A204.1 (cell line): ENCODE measurements at regions not wholly inside any gene's neighbourhood (a gene's known extent, or its start where the extent isn't known, plus 50 kb on each side); places are given as distances from the start of the nearest gene placed in this dataset.

ENCODE experiments used
- FAIRE-seq: peaks from 2 replicates; lab custom pipeline; 2012; peaks lifted over from hg19 to GRCh38; lab: Jason Lieb, UNC

DNA sequence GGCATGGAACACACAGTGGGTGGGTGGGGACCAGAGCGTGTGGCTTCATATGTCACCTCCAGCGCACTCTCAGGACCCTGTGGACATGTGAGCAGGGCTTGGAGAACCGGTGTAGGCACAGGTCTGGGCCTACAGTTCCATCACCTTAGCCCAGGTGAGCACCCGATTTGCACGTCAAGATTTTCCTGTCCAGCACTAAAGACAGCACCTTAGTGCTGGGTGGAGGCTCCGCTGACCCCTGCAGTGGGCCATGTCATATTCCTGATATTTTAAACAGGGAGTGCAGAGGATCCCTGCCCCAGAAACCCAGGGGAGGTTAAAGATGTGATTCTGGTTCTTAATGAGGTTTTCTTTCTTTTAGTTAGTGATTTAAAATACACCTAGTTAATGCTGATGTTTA is 356.0 kb upstream of the IRX4 start:
- FAIRE-seq: no peak

DNA sequence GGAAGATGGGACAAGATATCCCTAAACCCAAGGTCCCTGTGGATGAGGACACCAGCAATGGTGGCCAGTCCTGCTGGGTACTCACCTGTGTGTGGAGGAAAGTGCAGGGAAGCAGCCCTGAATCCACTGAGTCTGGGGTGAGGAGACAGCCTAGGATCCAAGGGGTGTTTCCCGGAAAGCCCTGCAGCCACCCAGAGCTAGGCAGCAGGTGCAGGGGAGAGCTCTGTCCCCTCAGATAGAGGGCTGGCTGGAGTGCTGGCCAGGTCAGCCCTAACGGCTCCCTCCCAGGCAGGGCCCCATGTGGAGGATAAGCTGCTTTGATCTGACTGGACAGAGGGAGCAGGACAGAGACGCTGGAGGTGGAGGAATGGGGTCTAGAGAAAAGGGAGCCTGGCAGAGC is 344.7 kb upstream of the IRX4 start:
- no peak for FAIRE-seq

DNA sequence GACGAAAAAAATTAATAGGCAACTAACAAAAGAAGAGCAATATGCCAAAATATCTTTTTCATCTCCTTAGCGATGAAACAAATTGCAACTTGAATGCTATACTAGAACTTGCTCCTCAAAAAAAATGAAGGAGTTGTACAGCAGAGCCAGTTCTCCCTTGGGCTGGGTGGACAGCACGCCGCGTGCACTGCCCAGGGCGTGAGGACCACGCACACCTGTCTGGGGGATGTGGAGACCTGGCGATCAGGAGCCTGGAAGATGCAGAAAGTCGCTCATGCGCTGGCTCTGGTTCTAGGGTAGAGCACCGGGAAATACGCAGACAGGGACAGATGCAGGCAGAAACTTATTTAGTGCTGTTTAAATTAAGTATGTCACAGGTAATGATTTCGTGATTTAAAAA is 342.0 kb upstream of the IRX4 start:
- FAIRE-seq: no peak

DNA sequence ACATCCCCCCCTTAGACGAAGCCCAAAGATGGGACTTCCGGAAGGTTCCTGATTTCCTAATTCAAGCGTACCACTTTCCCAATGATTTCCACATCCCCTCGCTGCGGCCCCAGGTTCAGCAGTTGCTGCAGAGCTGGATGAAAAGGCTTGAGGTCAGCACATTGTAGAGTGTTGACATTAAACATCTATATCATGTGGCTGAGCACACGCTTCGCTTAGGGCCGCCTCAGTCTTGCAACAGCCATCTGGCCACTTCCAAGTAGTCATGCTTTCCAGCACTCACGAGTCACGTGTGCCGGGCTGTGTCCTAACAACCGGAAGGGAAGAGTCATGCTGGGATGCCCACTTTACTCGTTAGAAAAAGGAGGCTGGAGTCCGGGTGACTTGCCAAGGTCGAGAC is 340.6 kb upstream of the IRX4 start:
- no peak for FAIRE-seq

DNA sequence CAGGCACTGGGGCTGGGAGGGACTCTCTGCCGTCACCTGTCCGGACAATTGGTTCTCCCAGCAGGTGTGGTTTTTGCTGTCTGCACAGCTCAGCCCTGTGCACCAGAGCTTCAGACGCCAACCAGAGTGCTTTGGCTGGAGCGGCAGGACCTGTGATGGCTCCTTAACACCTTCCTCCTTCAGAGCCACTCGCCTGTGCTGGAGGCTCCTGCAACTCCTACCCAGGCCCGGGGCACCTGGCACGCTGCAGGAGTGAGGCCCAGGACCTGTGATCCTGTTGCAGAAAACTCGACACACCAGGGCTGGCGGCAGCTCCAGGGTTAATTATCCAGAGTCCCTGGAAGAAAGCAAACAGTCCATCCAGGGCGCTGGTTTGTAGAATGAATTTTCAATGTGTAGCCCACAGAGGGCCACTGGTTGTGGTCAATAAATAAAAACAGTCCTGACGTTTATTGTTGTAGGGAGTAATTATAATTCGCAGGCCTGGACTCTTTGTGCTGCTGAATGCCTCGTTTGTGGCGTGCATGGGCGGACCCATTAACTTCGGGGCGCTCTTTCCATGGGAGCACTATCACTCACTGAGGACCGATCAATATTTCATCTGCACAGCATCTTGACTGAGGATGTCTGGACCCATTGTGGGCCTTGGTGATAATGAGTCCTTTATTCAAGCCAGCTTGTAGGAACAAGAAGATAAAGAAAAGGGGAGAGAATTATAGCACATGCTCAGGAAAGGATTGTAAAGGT is 339.7 kb upstream of the IRX4 start:
- FAIRE-seq: no peak

DNA sequence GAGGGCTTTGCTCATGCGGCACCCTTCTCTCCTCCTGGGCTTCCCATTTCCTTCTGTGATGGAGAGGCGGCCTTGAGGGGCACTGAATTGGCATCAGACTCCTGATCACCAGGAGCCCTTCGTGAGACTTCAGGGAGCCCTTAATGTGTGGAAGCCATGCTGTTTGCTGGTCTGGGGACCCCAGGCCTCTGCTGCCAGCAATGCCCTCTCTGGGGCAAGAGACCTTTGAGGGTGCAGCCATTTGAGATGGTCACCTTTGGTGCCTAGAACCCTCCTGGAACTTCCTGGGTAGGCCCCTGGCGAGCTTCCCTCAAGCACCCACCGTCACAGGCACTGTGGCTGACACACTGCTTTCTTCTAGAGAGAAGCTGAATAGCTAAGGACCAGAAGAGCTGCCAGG is 338.7 kb upstream of the IRX4 start:
- no peak for FAIRE-seq

DNA sequence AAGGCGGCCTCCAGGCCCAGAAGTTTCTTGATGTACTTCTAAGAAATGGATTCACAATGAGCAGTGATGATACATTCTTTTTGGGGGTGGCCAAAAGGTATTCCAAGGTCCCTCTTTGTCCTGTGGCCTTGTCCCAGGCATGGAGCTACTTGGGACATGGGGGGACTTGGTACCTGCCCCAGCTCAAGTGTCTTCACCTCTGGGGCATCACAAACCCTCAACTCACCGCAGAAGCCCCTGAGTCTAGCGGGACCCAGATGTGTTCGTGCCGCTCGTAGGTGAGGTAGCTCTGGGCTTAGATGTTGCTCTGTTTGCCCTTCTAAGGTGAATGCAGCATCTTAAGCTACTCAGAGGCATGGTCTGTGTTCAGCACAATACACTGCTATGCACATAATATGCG is 338.0 kb upstream of the IRX4 start:
- no peak for FAIRE-seq

DNA sequence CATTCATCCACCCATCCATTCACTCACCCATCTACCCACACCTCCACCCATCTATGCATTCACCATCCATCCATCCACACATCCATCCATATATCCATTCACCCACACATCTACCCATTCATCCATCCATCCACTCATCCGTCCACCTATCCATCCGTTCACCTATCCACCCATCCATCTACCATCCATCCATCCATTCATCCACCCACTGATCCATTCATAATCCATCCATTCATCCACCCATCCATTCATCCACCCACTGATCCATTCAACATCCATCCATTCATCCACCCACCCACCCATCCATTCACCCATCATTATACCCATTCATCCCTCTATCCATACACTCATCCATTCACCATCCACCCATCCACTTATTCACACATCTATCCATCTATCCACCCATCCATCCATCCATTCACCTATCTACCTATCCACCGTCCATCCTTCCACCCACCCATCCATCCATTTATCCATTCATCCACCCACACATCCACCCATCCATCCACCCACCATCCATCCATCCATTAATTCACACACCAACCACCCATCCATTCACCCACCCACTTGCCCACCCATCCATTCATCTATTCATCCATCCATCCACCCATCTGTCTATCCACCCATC is 336.5 kb upstream of the IRX4 start:
- no peak for FAIRE-seq

DNA sequence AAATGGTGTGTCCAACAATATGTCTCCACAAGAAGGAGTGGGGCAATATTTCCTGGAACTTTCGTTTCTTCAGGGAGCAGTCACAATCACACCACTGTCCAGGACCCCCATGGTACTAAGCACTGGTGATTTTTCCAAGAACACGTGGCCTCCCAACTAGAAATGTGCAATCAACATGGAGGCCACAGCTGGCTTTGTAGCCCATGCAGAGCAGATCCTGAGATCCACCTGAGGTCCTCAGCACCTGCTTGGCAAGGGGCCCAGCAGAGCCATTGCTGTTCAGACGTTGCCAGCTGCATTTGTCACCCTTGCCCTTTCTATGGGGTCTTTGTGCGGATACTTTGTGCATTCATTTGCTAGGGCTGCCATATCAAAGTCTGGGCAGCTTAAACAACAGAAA is 334.5 kb upstream of the IRX4 start:
- no peak for FAIRE-seq

DNA sequence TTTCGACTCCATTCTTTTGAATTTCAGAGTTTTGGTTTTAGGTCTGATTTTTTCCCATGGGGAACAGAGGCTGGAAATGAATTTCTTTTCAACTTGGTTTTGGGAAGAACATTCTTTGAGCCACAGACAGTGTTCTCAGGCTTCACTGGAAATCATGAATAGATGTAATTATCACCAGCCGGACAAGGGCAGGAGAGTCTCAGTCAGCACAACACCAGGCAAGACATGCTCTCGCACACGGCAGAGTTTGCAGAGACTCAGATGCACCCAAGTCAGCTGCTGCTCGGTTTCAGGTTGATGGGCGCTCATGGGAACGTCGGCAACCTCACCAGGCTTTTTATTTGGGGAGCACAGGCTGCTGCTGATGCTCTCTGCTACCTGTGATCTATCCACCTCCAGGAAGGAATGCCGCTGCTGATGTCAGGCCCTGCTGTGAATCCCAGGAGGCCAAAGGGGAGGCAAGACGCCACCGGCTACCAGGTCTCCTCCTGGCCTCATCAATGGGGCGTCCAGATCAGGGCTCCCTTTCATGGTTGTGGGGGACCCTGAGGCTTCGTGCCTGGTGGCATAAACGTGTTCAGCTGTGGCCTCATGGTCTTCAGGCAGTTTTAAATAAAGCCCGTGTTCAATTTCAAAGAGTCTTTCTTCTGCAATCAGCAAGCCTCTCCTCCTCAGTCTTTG is 332.3 kb upstream of the IRX4 start:
- no peak for FAIRE-seq

DNA sequence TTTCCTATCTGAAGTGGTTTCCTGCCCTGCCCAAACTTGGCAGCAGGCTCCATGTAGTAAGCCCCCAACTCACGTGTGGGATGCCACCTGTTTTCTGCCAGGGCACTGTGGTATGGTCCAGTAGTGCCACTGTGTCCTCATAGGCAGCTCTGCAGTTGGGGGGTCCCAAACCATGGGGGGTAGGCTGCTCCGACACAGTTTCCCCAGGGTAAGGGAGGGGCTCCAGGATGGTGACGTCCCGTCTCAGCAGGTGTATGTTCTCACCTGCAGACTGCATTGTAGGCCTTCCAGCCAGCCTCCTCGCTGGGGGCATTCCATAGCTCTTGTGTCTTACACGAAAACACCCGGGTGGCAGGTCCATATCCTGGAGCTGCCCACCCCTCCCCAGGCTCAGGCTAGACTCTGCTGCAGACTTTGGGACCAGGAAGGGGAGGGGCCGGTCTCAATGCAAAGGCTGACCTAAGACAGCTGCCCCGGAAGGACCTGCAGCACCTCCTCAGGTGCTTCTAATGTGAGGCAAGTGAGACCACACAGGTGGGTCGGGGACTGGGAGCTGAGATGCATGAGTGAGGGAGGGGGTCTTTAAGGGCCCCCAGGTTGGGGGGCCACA is 330.5 kb upstream of the IRX4 start:
- FAIRE-seq: no peak

DNA sequence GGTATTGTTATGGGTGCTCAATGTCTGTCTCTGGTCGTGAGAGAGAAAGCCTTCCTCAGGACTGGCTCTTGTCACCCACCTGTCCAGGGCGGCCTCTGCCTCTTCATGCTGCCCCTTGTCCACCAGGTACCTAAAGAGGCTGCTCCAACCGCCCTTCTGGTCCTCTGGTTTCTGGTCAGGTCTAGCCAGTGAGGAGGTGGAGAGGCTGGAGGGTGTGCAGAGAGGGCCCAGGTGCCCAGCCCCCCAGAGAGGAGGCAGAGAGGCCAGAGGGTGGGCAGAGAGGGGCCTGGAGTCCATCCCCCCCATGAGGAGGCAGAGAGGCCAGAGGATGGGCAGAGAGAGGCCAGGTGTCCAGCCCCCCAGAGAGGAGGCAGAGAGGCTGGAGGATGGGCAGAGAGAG is 329.8 kb upstream of the IRX4 start:
- no peak for FAIRE-seq

DNA sequence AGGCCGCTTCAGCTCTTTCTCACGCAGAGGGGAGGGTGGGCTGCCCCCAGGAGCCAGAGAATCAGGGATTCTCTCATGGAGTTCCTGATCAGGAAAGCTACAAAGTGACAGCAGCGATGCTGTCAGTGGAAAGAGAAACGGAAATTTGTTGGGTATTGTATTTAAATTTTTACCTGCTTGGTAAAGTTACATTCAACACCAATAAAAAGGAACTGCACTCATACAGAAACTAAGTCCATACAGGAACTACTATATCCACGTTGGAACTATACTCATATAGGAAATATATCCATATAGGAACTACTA is 325.5 kb upstream of the IRX4 start:
- no peak for FAIRE-seq

DNA sequence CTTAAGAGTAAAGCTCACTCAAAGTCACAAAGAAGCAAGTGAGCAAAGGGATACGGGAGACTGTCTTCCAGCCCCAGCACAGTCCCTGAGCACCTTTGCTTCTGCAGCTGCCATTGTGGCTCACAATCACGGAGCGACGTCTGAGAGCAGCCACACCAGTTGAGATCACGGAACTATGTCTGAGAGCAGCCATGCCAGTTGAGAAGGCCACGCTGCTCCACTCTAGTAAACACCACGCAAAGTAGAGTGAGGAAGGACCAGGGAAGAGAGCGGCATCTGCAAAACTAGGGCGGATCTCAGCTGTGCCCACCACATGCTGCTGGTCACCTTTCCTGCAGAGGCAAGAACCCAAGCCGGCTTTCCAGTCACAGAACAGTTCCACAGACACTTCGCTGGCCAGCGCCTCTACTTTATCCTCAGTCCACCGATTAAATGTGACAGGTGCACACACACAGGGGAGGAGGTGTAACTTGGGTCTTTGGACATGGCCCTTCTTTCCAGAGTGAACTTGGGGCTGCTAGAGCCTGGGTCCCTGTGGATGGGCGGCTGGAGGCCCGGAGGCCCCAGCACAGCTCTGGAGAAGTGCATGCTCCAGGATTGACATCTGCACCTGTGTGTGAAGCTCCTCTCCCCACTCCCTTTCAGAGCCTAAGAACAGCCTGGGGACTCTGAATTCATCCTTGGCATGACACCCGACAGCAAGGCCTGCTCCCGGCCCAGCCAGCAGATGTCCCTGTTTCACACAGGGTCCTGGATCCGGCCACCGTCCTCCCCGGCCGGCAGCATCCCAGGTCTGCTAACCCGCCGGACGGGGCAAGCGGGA is 324.9 kb upstream of the IRX4 start:
- no peak for FAIRE-seq

DNA sequence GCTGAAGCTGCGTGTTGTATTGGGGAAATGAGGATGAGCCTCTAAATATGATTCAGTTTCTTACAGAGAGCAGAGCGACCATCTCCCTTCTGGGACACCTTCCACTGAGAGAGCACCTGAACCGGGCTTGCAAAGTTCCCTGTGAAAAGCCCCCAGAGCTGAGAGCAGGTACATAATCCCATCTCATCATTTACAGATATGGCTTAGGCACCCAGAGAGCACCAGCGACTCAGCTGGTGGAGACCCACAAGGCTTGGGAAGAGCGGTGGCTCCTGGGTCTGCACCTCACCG is 324.3 kb upstream of the IRX4 start:
- FAIRE-seq: no peak

DNA sequence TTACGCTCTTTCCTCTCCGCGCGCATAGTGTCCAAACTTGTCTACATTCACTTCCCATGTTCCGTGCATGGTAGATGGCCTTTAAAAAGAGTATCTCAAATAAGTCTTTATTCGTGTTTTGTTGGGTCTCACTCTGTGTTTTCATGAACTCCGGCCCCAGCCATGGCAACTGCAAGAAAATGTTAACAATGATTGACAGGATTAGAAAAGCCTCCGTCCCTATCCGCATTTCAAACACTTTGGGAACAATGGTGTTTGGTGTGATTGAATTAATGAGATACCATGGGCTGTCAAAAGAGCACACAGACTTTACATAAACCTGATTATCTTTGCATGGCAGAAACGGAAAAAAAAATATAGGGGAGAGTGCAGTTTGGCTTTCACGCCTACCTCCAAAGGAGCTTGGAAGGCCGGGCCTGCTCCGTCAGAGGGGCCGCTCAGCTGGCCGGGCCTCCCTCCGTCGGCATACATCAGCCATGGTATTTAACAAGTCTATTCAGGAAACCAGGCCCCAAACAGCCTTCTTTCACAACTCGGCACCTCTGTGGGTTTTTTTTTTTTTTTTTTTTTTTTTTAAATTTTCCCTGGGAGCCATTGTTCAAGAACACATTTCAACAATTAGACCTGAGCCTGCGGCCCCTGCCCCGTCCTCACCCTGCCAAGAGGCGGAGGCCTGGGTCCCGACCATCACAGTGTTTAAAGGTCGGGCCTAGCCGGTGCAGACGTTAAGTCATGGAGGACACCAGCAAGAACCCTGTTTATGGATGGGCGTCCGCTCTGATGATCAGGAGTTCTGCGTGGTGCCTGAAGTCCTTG is 323.8 kb upstream of the IRX4 start:
- FAIRE-seq: no peak

DNA sequence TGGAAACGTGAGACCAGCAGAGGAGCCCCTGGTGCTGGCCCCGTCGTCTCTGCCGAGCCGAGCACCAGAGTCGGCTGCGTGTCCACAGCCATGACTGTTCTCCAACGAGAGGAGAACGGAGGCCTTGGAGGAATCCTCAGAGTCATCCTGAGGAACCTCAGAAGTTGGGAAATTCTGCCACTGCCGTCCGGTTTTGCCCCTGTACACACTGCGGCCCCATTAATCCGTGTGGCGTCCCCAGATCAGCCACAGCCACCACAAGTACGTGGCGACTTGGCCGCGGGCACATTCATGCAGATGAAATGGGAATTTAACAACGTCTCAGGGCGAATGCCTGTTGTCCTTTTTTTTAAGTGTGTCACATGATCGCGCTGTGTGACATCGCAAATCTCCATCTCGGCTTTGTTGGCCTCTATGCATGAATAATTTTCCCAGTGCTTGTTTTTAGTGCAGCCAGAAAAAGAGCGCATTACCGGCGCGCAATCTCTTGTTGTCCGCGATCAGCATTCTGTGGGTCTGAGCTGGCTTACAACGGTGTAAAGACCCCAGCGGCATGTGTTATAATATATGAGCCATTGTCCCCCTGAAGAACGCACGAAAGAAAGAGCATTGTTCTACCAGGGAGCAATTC is 323.0 kb upstream of the IRX4 start:
- no peak for FAIRE-seq

DNA sequence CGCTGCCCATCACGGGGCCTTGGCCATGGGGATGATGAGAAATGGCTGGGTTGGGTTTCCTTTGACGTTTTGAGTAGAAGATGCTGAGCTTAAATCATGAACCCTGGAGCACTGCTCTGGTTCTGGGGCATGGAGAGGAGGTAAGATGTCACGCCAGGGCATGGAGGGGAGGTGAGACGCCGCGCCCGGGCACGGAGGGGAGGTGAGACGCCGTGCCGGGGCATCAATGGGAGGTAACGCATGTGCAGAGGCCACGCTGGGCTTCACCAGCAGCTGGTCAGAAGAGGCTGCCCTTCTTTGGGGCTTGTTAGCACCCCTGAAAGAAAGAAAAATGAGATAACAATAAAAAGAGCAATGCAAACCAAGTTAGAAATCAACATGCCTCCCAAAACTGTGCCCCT is 322.5 kb upstream of the IRX4 start:
- no peak for FAIRE-seq

DNA sequence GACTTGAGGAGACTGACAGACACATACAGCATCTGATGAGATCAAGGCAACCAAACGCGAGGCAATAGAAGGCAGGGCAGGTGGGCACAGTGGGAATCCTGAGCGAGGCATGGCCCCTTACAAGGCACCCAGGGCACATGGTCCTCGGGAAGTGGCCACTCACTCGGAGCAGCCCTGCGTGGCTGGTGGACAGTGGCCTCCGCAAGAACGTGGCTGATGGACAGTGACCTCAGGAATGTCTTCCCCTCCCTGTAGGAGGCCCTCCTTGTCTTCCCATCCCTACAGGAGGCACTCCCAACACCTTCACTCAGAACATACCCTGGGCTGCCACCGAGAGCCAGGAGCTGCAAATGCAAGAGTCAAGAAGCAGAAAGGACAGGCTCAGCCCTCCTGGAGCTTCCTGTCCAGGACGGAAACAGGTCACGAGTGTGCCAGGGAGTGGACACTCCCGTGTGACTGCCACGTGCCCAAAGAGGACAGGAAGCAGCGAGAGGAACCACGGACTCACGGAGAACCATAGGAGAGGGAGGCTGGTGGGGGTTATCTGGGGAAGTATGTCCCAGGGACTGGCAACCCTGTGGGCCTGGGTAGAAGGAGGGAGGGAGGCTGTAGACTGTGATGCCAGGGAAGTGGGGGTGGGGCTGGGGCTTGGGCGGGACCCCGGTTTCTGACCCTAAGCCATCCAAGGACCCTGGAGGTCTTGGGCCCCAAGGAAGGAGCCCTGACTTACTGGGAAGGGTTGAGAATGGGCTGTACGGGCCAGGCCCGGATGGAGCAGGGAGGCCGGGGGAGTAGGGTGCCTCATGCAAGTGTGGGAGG is 321.9 kb upstream of the IRX4 start:
- FAIRE-seq: no peak

DNA sequence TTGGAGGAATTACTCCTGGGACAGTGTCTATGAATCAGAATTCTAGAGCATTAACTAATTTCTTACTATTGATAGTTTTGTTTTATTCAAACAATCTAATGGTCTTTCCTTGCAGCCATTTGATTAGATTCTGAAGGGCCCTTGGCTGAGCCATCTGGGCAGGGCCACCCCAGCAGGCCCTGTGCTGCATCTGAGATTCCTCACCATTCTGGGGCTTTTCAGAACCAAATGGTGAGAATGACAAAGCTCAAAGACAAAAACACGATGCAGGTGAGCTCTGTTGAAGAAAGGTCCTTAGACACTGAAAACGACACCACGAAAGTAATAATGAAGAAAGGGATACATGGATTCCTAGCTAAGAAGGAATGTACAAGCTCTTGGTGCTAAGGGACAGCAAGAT is 321.0 kb upstream of the IRX4 start:
- FAIRE-seq: no peak

DNA sequence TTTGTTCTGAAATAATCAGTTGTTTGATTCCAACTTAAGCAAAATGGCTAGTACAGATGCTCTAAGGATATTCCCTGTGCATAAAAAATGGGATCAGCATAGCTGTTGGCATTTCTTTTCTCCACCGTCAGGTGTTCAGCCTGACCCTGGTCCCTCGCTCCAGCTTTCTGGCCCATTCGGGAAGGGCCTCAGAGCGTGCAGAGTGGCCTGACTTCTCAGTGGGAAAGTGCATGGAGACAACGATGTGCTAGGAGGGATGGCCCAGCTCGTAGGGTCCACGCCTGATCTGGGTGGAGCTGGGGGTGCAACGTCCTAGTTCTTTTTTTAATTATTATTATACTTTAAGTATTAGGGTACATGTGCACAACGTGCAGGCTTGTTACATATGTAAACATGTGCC is 319.1 kb upstream of the IRX4 start:
- FAIRE-seq: no peak
